Cardiac fibroblast (primary cell): ENCODE measurements at regions not wholly inside any gene's neighbourhood (a gene's known extent, or its start where the extent isn't known, plus 50 kb on each side); places are given as distances from the start of the nearest gene placed in this dataset.

ENCODE experiments used
- DNase-seq, 2 donors: peaks; one replicate each; pipeline versions ENCODE4 v3.0.0 to v3.0.0-alpha.2; 2010; ENCODE audit warnings: low read depth in 2 of 2
- H3K4me3 ChIP-seq, 2 donors: replicated peaks in 1 of 2; 1 replicate in 1 of 2; 2 replicates in 1 of 2; pipeline ENCODE4 v1.5.1; 2011; ENCODE audit warnings: low read depth in 2 of 2, low read length in 2 of 2, mild to moderate bottlenecking in 2 of 2, moderate library complexity in 1 of 2
- CTCF ChIP-seq: IDR thresholded peaks from one replicate; pipeline ENCODE4 v1.5.1; 2011; ENCODE audit warnings: low read depth, mild to moderate bottlenecking, low read length, inconsistent platforms

- TF ChIP-seq CTCF = no peak
These were observed 268.8 kb downstream of the DUSP6 start for GRCh38 chr12:89083491-89083890.

GRCh38 chr12:89082370-89082753 is 269.9 kb downstream of the DUSP6 start:
- peak in 1 of 2 donors; percentile 58 for DNase-seq
- H3K4me3 ChIP-seq = no peak overlapping the region
- no peak for TF ChIP-seq CTCF

More at GRCh38 chr12:89083491-89083890, 268.8 kb downstream of the DUSP6 start:
- H3K4me3 ChIP-seq = no peak overlapping the region
- no peak for DNase-seq

GRCh38 chr12:89081719-89082369 is 270.5 kb downstream of the DUSP6 start:
- no peak overlapping the region for H3K4me3 ChIP-seq
- DNase-seq = no peak
- TF ChIP-seq CTCF = no peak

GRCh38 chr12:89080793-89081465 is 271.4 kb downstream of the DUSP6 start:
- DNase-seq = peak; percentile 37 to 53
- TF ChIP-seq CTCF = no peak
- H3K4me3 ChIP-seq = no peak overlapping the region

GRCh38 chr12:89075880-89076540 is 276.3 kb downstream of the DUSP6 start:
- DNase-seq = peak in 1 of 2 donors; percentile 77
- TF ChIP-seq CTCF = no peak
- H3K4me3 ChIP-seq = no peak overlapping the region

- H3K4me3 ChIP-seq = no peak overlapping the region
- no peak for DNase-seq
- no peak for TF ChIP-seq CTCF
These were observed 278.6 kb downstream of the DUSP6 start for GRCh38 chr12:89073659-89074058.
